Kidney (tissue), 13 donors: ENCODE measurements at regions not wholly inside any gene's neighbourhood (a gene's known extent, or its start where the extent isn't known, plus 50 kb on each side); places are given as distances from the start of the nearest gene placed in this dataset.

Source experiments
- DNase-seq, 5 donors: peaks; one replicate each; pipeline ENCODE4 v3.0.0-alpha.2; 2013 to 2020
- FAIRE-seq: peaks from 2 replicates; lab custom pipeline; 2012; peaks lifted over from hg19 to GRCh38; lab: Jason Lieb, UNC
- H3K27ac ChIP-seq, 2 donors: one replicate each; pipeline ENCODE4 v1.7.0; 2013; ENCODE audit warnings: low read depth in 2 of 2, low read length in 2 of 2, inconsistent platforms in 1 of 2
- H3K27me3 ChIP-seq: one replicate; pipeline ENCODE4 v1.7.1; 2013; ENCODE audit warnings: low read length, inconsistent platforms; ENCODE audit not compliant: control insufficient read depth, insufficient read depth
- H3K36me3 ChIP-seq, 3 donors: one replicate each; pipeline versions ENCODE4 v1.7.0 to v1.7.1; 2013; ENCODE audit warnings: low read length in 3 of 3, control low read depth in 1 of 3, inconsistent platforms in 1 of 3; ENCODE audit not compliant: insufficient read depth in 3 of 3, control insufficient read depth in 2 of 3
- H3K4me1 ChIP-seq, 3 donors: one replicate each; pipeline versions ENCODE4 v1.7.0 to v1.7.1; 2013; ENCODE audit warnings: low read length in 3 of 3, inconsistent platforms in 1 of 3, low read depth in 1 of 3; ENCODE audit not compliant: control insufficient read depth in 2 of 3, insufficient read depth in 2 of 3
- H3K4me3 ChIP-seq, 3 donors: one replicate each; pipeline versions ENCODE4 v1.7.0 to v1.8.1; 2013; ENCODE audit warnings: low read length in 3 of 3, control low read depth in 1 of 3, inconsistent platforms in 1 of 3
- H3K9ac ChIP-seq, 3 donors: one replicate each; pipeline versions ENCODE4 v1.7.0 to v1.7.1; 2013; ENCODE audit warnings: low read length in 3 of 3, control low read depth in 1 of 3, inconsistent platforms in 1 of 3
- H3K9me3 ChIP-seq, 3 donors: one replicate each; pipeline versions ENCODE4 v1.7.0 to v1.7.1; 2013; ENCODE audit warnings: low read length in 3 of 3, control low read depth in 1 of 3, inconsistent platforms in 1 of 3; ENCODE audit not compliant: control insufficient read depth in 2 of 3, insufficient read depth in 1 of 3
- CTCF ChIP-seq: IDR thresholded peaks from 3 replicates; pipeline ENCODE4 v1.5.1; 2012; ENCODE audit warnings: mild to moderate bottlenecking, moderate library complexity, borderline replicate concordance; ENCODE audit not compliant: insufficient read depth; ENCODE audit errors: extremely low read depth
- intact Hi-C: fragments of 100-400 bp; cut with DNase I; formaldehyde crosslinking; loops from one replicate; pipeline ENCODE4 v1.11.1; 2022
- donor health status: control.
- donor health status: control.
- donor health status: control.
- donor health status: control.
- donor health status: control.
- donor health status: DM: yes; HTN: yes; CAD: no.
- donor health status: Normal renal cell carcinoma (clear cell type).

- Histone ChIP-seq H3K27me3 (no peaks in the 10 kb centered on the region), H3K9ac (no peak overlapping the region), H3K9me3 (no peaks in the 10 kb centered on the region), H3K4me1 (no peaks in the 10 kb centered on the region), H3K36me3 (no peaks in the 10 kb centered on the region), H3K4me3 (no peak overlapping the region), H3K27ac (no peak overlapping the region)
- no peak for FAIRE-seq
- intact Hi-C loops = no loop called here
- DNase-seq = peak in 2 of 5 donors; percentile 1 to 7
- no peak for TF ChIP-seq CTCF
Observed at GRCh38 chr13:85509512-85509911, 289.7 kb downstream of the SLITRK6 start.

- no peaks in the 10 kb centered on the region for H3K4me1 ChIP-seq
- no peaks in the 10 kb centered on the region for H3K27me3 ChIP-seq
- no peak for TF ChIP-seq CTCF
- no peaks in the 10 kb centered on the region for H3K9me3 ChIP-seq
- DNase-seq (no peak), FAIRE-seq (no peak)
- no peak overlapping the region for H3K4me3 ChIP-seq
- H3K36me3 ChIP-seq = no peaks in the 10 kb centered on the region
- intact Hi-C loops = no loop called here
- no peak overlapping the region for H3K9ac ChIP-seq
- H3K27ac ChIP-seq = no peak overlapping the region
Observed at GRCh38 chr13:85508683-85509329, 290.4 kb downstream of the SLITRK6 start.

GRCh38 chr13:85503797-85504196 is 295.4 kb downstream of the SLITRK6 start:
- Histone ChIP-seq H3K4me3 (no peak overlapping the region), H3K9ac (no peak overlapping the region), H3K9me3 (no peaks in the 10 kb centered on the region), H3K4me1 (no peaks in the 10 kb centered on the region), H3K27me3 (no peaks in the 10 kb centered on the region), H3K27ac (no peak overlapping the region), H3K36me3 (no peaks in the 10 kb centered on the region)
- DNase-seq (no peak), FAIRE-seq (no peak)
- intact Hi-C loops = no loop called here
- TF ChIP-seq CTCF = no peak

GRCh38 chr13:85501616-85502015 is 297.6 kb downstream of the SLITRK6 start:
- Histone ChIP-seq H3K27me3 (no peaks in the 10 kb centered on the region), H3K27ac (no peak overlapping the region), H3K36me3 (no peaks in the 10 kb centered on the region), H3K9me3 (no peaks in the 10 kb centered on the region), H3K9ac (no peak overlapping the region), H3K4me3 (no peak overlapping the region), H3K4me1 (no peaks in the 10 kb centered on the region)
- intact Hi-C loops = no loop called here
- TF ChIP-seq CTCF = no peak
- no peak for DNase-seq
- no peak for FAIRE-seq
